Lower leg skin (tissue), 3 donors: ENCODE measurements at regions not wholly inside any gene's neighbourhood (a gene's known extent, or its start where the extent isn't known, plus 50 kb on each side); places are given as distances from the start of the nearest gene placed in this dataset.

Source experiments
- CTCF ChIP-seq, 3 donors: fragments of 450-650 bp; IDR thresholded peaks; one replicate each; pipeline ENCODE4 v1.5.1; 2016; ENCODE audit warnings: antibody characterized with exemption in 3 of 3, mild to moderate bottlenecking in 3 of 3, moderate library complexity in 2 of 3
- POLR2A ChIP-seq, 2 donors: fragments of 450-650 bp; IDR thresholded peaks; one replicate each; pipeline ENCODE4 v1.6.1; 2016 to 2017; ENCODE audit warnings: antibody characterized with exemption in 2 of 2, mild to moderate bottlenecking in 1 of 2, moderate library complexity in 1 of 2

- TF ChIP-seq POLR2A (IDR thresholded peaks at IDR 0.05) (no peak), CTCF (IDR thresholded peaks at IDR 0.05) (no peak)
Observed at GRCh38 chr4:25535278-25535677, 120.4 kb upstream of the SLC34A2 start.
